ENCODE measurements at regions not wholly inside any gene's neighbourhood (a gene's known extent, or its start where the extent isn't known, plus 50 kb on each side); places are given as distances from the start of the nearest gene placed in this dataset.

DNA sequence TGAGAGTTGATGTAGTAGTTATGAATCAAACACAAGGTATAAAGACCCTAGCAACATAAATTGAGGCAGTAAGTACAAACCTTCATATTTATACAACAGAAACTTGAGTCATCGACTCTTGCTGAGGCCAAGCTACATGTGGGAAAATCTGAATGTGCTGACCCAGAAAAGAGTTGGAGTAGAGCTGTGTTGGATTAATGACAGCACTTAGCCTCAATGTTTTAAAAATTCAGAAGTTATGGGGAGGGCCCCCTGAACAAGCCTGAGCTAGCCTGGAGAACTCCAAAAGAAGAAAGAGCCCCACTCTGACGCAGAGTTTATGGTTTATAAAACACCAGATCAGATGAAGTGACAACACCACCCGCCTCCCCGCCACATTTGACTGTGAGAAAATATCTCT, 100.0 kb downstream of the DUSP6 start:
- no peaks in the 10 kb centered on the region for H3K36me3 ChIP-seq (ENCODE audit: low read depth, missing control alignments)
- intact Hi-C loops (cut with DNase I; ENCODE audit: low total_unique reads), result no loop called here
- no peak for TF ChIP-seq POLR2A (IDR thresholded peaks at IDR 0.05)
- TF ChIP-seq, protein P1, sequence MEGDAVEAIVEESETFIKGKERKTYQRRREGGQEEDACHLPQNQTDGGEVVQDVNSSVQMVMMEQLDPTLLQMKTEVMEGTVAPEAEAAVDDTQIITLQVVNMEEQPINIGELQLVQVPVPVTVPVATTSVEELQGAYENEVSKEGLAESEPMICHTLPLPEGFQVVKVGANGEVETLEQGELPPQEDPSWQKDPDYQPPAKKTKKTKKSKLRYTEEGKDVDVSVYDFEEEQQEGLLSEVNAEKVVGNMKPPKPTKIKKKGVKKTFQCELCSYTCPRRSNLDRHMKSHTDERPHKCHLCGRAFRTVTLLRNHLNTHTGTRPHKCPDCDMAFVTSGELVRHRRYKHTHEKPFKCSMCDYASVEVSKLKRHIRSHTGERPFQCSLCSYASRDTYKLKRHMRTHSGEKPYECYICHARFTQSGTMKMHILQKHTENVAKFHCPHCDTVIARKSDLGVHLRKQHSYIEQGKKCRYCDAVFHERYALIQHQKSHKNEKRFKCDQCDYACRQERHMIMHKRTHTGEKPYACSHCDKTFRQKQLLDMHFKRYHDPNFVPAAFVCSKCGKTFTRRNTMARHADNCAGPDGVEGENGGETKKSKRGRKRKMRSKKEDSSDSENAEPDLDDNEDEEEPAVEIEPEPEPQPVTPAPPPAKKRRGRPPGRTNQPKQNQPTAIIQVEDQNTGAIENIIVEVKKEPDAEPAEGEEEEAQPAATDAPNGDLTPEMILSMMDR (IDR thresholded peaks at IDR 0.05), result no peak
- 90 to 96% methylated on average over 4 of the region's 4 CpGs for WGBS, 2 donors
- no peaks in the 10 kb centered on the region for H3K27me3 ChIP-seq
- no peak overlapping the region for H3K4me3 ChIP-seq
- no peak overlapping the region for H3K27ac ChIP-seq
- no peak for DNase-seq
- H3K9me3 ChIP-seq, result no peaks in the 10 kb centered on the region
- no peaks in the 10 kb centered on the region for H3K4me1 ChIP-seq

DNA sequence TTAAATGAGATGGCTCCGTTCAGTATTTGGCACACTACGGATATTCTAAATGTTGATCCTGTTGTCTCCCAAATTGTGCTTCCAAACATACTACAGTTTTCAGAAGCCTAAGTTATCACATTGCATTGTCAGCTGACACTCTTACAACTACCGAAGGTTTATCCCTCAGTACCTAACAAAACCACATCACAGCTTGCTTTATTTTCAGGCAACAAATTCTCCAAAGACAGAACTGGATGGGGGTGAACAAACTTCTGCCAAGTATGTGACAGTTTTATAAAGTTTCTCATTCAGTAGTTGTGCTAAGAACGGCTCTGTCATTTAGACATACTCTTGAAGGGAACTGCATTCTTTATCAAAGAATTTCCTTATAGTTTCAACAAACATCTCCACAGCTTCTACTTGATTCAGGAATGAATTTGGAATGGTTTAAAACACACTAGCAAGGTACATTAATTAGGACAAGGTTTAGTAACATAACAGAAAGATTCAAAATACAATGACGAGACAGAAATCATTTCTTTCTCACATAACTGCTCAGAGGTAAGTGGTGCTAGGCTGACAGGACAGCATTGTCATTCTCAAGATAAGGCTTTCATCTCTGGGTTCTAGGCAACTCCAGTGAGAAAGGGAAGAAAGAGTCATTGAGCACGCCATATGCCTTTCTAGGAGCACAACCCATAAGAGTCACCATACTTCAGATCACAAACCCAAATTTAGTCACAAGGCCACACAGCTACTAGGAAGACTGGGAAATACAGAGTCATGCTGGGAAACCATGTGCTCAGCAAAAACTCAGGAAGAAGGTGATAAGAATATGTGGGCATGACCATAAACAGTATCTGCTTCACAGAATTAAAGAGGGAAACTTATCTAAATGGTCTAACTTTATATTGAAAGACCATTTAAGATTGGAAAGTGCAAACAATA, 100.7 kb downstream of the DUSP6 start:
- intact Hi-C loops (cut with DNase I; ENCODE audit: low total_unique reads), result no loop called here
- 88% methylated on average over 6 of the region's 6 CpGs for WGBS, 2 donors
- TF ChIP-seq, protein P1 (IDR thresholded peaks at IDR 0.05), result no peak
- no peak for TF ChIP-seq POLR2A (IDR thresholded peaks at IDR 0.05)
- Histone ChIP-seq H3K4me3 (no peak overlapping the region), H3K9me3 (no peaks in the 10 kb centered on the region), H3K27me3 (no peaks in the 10 kb centered on the region), H3K27ac (no peak overlapping the region), H3K4me1 (no peaks in the 10 kb centered on the region), H3K36me3 (ENCODE audit: low read depth, missing control alignments) (no peaks in the 10 kb centered on the region)
- DNase-seq, result no peak

GRCh38 chr12:89250636-89251035, 101.7 kb downstream of the DUSP6 start:
- Histone ChIP-seq H3K36me3 (ENCODE audit: low read depth, missing control alignments) (no peaks in the 10 kb centered on the region), H3K27ac (no peak overlapping the region), H3K4me1 (no peaks in the 10 kb centered on the region), H3K27me3 (no peaks in the 10 kb centered on the region), H3K9me3 (no peaks in the 10 kb centered on the region), H3K4me3 (no peak overlapping the region)
- DNase-seq, result no peak
- TF ChIP-seq POLR2A (IDR thresholded peaks at IDR 0.05), result no peak
- TF ChIP-seq, protein P1 (IDR thresholded peaks at IDR 0.05), result no peak
- intact Hi-C loops (cut with DNase I; ENCODE audit: low total_unique reads), result no loop called here

GRCh38 chr12:89250213-89250612, 102.1 kb downstream of the DUSP6 start:
- H3K9me3 ChIP-seq, result no peaks in the 10 kb centered on the region
- TF ChIP-seq POLR2A (IDR thresholded peaks at IDR 0.05), result no peak
- TF ChIP-seq, protein P1 (IDR thresholded peaks at IDR 0.05), result no peak
- intact Hi-C loops (cut with DNase I; ENCODE audit: low total_unique reads), result no loop called here
- whole genome bisulfite sequencing, 2 donors, result 75 to 83% methylated on average over 2 of the region's 2 CpGs
- H3K27ac ChIP-seq, result no peak overlapping the region
- H3K4me1 ChIP-seq, result no peaks in the 10 kb centered on the region
- no peak overlapping the region for H3K4me3 ChIP-seq
- no peaks in the 10 kb centered on the region for H3K27me3 ChIP-seq
- H3K36me3 ChIP-seq (ENCODE audit: low read depth, missing control alignments), result no peaks in the 10 kb centered on the region
- no peak for DNase-seq

- no peaks in the 10 kb centered on the region for H3K4me1 ChIP-seq
- intact Hi-C loops (cut with DNase I; ENCODE audit: low total_unique reads), result no loop called here
- no peaks in the 10 kb centered on the region for H3K9me3 ChIP-seq
- H3K36me3 ChIP-seq (ENCODE audit: low read depth, missing control alignments), result no peaks in the 10 kb centered on the region
- DNase-seq, result no peak
- H3K27me3 ChIP-seq, result no peaks in the 10 kb centered on the region
- H3K4me3 ChIP-seq, result no peak overlapping the region
- no peak for TF ChIP-seq POLR2A (IDR thresholded peaks at IDR 0.05)
- WGBS, 2 donors, result 88 to 93% methylated on average over 2 of the region's 2 CpGs
- no peak overlapping the region for H3K27ac ChIP-seq
Observed at GRCh38 chr12:89247967-89248366, 104.3 kb downstream of the DUSP6 start.
